D341Med (cell line): ENCODE measurements at regions not wholly inside any gene's neighbourhood (a gene's known extent, or its start where the extent isn't known, plus 50 kb on each side); places are given as distances from the start of the nearest gene placed in this dataset.

Experiments
- DNase-seq: peaks from one replicate; pipeline ENCODE4 v3.0.0; 2012; ENCODE audit warnings: low spot score

GRCh38 chr15:96736384-96736783 is 405.9 kb downstream of the NR2F2 start:
- no peak for DNase-seq

GRCh38 chr15:96737408-96737807 is 406.9 kb downstream of the NR2F2 start:
- DNase-seq: no peak

GRCh38 chr15:96746665-96747064 is 416.2 kb downstream of the NR2F2 start:
- DNase-seq: no peak

GRCh38 chr15:96747291-96747690 is 416.8 kb downstream of the NR2F2 start:
- no peak for DNase-seq

GRCh38 chr15:96750361-96750760 is 419.9 kb downstream of the NR2F2 start:
- no peak for DNase-seq

GRCh38 chr15:96756146-96756545 is 425.6 kb downstream of the NR2F2 start:
- DNase-seq: no peak

- DNase-seq: no peak
Observed at GRCh38 chr15:96756656-96757055, 426.2 kb downstream of the NR2F2 start.

- no peak for DNase-seq
Observed at GRCh38 chr15:96762566-96762965, 432.1 kb downstream of the NR2F2 start.

- no peak for DNase-seq
Observed at GRCh38 chr15:96764501-96764900, 434.0 kb downstream of the NR2F2 start.

GRCh38 chr15:96764946-96765345 is 434.4 kb downstream of the NR2F2 start:
- no peak for DNase-seq

- DNase-seq: no peak
Observed at GRCh38 chr15:96766366-96766765, 435.9 kb downstream of the NR2F2 start.

- DNase-seq: no peak
Observed at GRCh38 chr15:96767703-96768434, 437.4 kb downstream of the NR2F2 start.

GRCh38 chr15:96768435-96768789 is 437.9 kb downstream of the NR2F2 start:
- DNase-seq: no peak

GRCh38 chr15:96771035-96771434 is 440.5 kb downstream of the NR2F2 start:
- DNase-seq: no peak

- no peak for DNase-seq
Observed at GRCh38 chr15:96774216-96774615, 443.7 kb downstream of the NR2F2 start.

GRCh38 chr15:96783746-96784145 is 453.2 kb downstream of the NR2F2 start:
- no peak for DNase-seq

GRCh38 chr15:96790004-96790403 is 459.5 kb downstream of the NR2F2 start:
- no peak for DNase-seq

- DNase-seq: no peak
Observed at GRCh38 chr15:96792216-96792615, 461.7 kb downstream of the NR2F2 start.

GRCh38 chr15:96796841-96797240 is 466.3 kb downstream of the NR2F2 start:
- DNase-seq: no peak

GRCh38 chr15:96801576-96802150 is 471.2 kb downstream of the NR2F2 start:
- no peak for DNase-seq

- DNase-seq: no peak
Observed at GRCh38 chr15:96802611-96803255, 472.2 kb downstream of the NR2F2 start.

GRCh38 chr15:96804754-96805153 is 474.3 kb downstream of the NR2F2 start:
- DNase-seq: no peak

- no peak for DNase-seq
Observed at GRCh38 chr15:96807361-96807760, 476.9 kb downstream of the NR2F2 start.

GRCh38 chr15:96817900-96818299 is 487.4 kb downstream of the NR2F2 start:
- no peak for DNase-seq
